HG02642 (cell line): ENCODE measurements at regions not wholly inside any gene's neighbourhood (a gene's known extent, or its start where the extent isn't known, plus 50 kb on each side); places are given as distances from the start of the nearest gene placed in this dataset.
"Not testable (repeated sequence)": the region's sequence is repeated elsewhere in the genome, so short reads cannot be mapped to it uniquely, and the experiment has no call there.

Experiments used
- ATAC-seq: cut with Tn5 transposase; IDR thresholded peaks from one replicate; pipeline ENCODE4 v1.9.1; 2021; ENCODE audit warnings: mild to moderate bottlenecking; ENCODE audit not compliant: unreplicated experiment, poor library complexity

DNA sequence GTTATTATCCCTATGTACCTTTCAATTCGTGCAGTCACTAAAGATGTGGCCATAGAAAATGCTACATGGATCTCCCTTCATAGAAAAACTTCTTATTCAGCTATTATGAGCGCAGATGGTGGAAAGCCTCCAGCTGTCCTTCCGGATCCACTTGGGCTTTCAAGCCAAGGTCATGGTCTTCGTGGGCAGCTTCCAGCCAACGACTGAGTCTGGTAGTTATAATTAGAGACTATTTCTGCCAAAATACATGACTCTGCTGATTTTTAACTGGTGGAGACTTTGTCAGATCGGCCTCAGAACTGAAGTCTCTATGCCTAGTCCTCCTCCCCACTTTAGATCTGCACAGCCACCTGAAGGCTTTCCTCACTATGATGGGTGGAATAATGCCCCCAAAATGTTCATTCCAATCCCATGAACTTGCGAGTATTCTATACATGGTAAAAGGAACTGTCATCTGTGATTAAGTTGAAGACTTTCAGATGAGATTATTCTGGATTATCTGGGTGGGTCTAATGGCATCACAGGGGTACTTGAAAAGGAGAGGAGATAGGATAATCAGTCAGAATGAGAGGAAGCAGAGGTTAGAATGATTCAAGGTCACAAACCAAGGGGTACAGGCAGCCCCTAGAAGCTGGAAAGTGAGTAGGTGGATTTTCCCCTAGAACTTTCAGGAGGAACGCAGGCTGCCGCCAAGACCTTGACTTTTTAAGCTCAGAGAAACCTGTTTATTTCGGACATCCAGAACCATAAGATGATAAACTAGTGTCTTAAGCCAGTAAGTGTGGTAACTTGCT is 171.1 kb upstream of the CXCL13 start:
- no peak for ATAC-seq

DNA sequence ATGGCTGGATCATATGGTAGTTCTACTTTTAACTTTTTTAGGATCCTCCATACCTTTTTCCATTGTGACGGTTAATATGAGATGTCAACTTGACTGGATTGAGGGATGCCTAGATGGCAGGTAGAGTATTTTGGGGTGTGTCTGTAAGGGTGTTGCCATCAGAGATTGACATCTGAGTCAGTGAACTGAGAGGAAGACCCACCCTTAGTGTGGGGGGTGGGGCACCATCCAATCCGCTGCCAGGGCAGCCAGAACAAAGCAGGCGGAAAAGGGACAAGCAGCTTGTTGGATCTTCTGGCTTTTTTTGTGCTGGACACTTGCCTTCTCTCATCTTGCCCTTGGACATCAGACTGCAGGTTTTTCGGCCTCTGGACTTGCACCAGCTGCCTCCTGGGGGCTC is 168.5 kb upstream of the CXCL13 start:
- ATAC-seq = no peak

- ATAC-seq = no peak
These were observed 167.1 kb upstream of the CXCL13 start for GRCh38 chr4:77438549-77438948.

GRCh38 chr4:77443941-77444340 is 161.7 kb upstream of the CXCL13 start:
- ATAC-seq = no peak

- no peak for ATAC-seq
These were observed 159.8 kb upstream of the CXCL13 start for GRCh38 chr4:77445823-77446222.

DNA sequence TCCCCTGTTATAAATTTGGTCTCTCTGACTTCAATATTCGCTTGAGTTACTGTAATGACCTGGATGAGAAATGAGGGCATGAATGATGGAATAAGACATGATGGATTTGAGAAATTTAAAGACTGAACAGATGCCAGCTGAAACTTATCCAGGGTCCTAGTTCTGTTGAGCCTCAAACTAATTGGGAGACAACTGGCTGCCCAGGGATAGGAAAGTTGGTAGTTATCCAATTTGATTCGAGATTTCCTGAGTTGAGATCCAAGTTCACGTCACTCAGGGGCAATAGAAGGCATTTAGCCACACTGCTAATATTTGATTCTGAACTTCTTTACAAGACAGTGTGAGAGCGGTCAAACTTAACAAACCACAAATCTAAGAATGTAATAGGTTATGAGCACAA is 159.0 kb upstream of the CXCL13 start:
- ATAC-seq = no peak

DNA sequence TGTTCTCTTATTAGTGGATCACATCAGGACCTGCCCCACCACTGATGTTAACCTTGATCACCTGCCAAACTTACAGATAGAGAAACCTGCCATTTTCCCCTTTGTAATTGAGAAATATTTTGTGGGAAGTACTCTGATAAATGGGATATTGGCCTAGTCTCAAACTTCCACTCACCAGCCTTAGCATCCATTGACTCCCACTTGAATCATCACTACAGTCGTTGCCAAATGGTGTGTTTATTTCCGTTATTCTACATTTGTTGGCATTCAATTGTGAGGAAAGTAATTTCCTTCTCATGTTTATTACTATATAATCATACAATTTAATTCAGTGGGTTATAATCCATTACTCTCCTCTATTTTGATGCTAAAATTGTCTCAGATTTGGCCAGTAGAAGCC is 156.4 kb upstream of the CXCL13 start:
- no peak for ATAC-seq

DNA sequence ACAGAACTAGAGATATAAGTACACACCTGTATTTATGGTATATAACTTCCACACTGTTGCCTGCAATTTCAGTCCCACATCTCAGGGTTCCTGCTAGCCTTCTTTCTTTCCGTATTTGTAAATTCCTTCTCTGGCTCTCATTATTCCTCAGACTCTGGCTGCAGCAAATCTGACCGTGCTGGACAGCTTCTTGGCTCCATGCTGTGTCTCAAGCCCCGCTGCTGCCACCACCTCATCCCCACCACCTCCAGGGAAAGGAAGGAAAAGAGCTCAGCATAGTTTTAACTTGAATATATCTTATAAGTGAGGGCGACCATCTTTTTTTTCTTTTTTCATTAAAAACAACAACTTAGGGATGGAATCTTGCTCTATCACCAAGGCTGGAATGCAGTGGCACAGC is 155.6 kb upstream of the CXCL13 start:
- no peak for ATAC-seq

- ATAC-seq = no peak
These were observed 154.1 kb upstream of the CXCL13 start for GRCh38 chr4:77451530-77451929.

- ATAC-seq = not testable (repeated sequence)
These were observed 153.5 kb upstream of the CXCL13 start for GRCh38 chr4:77452117-77452516.

DNA sequence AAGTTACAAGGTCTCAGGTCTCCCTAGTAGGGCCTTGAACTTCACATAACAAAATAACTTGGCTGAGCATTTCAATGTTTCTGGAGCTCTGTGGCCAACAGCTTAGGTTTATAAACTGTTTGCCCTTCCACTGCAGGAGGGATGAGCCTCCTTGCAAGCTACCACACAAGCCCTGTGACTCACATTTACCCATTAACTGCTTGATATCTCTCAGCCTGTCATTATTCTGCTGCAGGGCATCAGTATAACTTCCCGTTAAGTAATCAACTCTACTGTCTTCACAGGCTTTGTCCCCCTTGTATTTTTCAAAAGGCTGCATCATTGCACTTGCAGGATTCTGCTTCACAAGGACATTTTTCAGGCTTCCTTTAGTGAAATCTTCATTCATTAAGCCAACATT is 151.7 kb upstream of the CXCL13 start:
- ATAC-seq = no peak

- ATAC-seq = no peak
These were observed 150.8 kb upstream of the CXCL13 start for GRCh38 chr4:77454858-77455257.

- ATAC-seq = not testable (repeated sequence)
These were observed 141.5 kb upstream of the CXCL13 start for GRCh38 chr4:77464100-77464499.

DNA sequence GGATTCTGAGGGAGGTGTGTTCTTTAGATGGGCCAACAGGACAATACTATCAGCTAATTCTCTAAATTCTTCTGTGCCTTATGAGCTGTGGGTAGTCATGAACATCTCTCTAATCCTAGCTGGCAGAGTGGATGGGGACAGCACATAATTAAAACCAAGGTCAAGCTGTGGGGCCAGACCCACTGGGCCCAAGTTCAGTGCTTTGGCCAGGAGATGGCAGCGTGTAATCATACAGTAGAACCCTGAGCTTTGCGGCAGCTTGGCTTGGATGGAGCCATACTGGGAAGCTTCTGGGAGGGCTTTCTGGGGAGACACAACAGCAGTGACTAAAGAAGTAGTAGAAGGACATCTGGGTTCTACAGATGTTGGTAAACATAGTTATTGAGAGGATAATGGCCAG is 140.3 kb upstream of the CXCL13 start:
- peak; percentile 67 for ATAC-seq

DNA sequence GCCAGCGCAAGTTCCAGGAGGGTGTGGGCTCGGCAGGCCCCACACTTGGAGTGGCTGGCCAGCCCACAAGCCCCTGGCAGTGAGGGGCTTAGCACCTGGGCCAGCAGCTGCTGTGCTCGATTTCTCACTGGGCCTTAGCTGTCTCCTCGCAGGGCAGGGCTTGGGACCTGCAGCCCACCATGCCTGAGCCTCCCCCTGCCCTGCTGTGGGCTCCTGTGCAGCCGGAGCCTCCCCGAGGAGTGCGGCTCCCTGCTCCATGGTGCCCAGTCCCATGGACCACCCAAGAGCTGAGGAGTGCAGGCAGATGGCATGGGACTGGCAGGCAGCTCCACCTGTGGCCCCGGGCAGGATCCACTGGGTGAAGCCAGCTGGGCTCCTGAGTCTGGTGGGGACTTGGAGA is 139.2 kb upstream of the CXCL13 start:
- ATAC-seq = no peak

DNA sequence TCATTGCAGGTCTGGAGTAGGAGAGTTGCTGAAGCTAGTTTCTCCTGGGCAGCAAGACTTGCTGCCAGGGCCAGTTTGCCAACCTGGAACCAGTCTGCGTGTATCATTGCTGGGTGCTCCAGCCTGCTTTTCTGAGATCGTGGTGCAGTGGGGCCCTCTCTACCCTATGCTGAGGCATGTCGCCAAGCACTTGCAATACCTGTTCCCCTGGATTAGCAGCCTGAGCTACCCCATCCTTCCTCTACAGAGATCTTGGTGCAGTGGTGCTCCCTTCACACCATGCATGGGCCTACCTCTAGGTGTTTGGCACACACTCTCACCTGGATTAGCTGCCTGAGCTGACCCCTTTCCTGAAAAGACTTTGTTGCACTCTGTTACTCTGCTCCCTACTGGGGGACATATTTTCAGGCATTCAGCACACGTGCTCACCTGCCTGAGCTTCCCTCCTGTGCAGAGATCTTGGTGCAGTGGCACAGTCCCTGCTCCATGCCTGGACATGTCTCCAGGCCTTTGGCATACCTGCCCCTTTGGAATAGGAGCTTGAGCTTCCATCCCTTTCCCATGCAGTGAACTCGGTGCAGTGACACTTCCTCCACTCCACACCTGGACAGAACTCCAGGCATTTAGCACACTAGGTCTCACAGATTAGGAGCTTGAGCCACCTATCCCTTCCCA is 133.7 kb upstream of the CXCL13 start:
- ATAC-seq = no peak

DNA sequence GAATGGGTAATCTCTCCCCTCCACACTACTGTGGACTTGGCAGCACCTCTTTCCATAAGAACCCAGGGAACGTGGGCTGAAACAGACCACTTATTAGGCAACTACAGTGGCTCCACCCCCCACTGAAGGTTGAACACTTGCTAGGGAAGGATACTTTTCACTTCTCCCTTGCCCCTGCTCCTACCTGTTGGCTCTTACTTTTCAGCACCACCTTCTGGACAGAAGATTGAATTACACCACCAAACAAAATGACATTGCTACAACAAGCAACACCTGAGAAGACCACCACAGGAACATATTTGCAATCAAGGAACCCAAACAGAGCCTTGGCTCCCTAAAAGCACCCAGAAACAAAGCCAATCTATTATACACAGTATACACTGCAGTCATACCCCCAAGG is 132.1 kb upstream of the CXCL13 start:
- ATAC-seq = no peak

- no peak for ATAC-seq
These were observed 123.8 kb upstream of the CXCL13 start for GRCh38 chr4:77481856-77482255.

DNA sequence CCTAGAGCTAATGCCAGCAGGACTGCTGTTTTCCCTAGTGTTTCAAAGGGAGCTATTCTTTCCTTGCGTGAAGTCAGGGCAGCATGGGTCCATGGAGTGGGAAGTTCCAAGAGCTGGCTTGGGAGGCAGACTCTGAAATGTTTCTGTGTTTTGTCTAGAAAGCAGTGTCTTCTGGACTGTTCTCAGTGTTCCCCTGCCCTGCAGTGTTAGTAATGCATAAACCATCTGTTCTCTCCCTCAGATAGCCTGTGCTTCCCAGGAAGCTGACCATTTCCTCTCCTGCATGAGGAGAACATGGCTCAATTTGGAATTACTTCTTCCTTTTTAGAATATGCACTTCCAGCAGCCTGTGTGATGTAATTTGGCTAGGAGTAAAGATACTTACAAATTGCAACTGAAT is 116.7 kb upstream of the CXCL13 start:
- no peak for ATAC-seq

GRCh38 chr4:77493120-77493752 is 112.4 kb upstream of the CXCL13 start:
- ATAC-seq = no peak

DNA sequence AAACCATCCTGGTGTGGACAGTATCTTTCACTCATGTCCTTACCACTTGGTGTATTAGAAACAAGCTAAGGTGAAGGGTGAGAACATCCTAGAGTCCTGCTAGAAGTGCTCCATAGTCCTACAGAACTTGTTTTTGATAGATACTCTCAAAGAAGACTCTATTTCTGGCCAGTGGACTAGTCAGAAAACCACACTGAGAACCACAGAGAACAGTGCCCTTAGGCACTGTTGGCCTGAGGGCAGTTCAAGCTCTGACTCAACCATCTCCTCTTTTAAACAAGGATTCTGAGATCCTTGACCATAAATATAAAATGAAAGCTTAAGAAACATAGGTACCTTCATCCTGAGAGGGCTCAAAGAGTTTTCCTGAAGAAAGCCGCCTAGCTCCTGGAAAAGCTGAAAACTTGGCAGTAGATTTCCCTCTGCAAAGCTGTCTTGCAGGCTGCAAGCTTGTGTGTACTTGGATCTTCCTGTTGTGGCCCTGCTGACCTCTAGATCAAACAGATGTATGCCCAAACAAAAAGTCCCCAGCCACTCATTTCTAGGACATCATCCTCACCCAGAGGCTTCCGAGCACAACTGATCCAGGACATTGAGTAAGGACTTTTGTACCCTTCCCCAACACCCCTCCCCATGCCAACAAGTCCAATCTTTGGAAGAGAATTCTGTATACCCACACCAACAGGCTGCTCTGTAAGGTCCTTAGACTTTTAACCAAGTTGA is 111.6 kb upstream of the CXCL13 start:
- ATAC-seq = no peak
